CD14-positive monocyte (primary cell): ENCODE measurements at regions not wholly inside any gene's neighbourhood (a gene's known extent, or its start where the extent isn't known, plus 50 kb on each side); places are given as distances from the start of the nearest gene placed in this dataset.
A peak's percentile ranks its signal among the peaks of the same experiment; 100 is the strongest.

Experiments used
- DNase-seq, 3 donors: peaks; one replicate each; pipeline ENCODE4 v3.0.0-alpha.2; 2011 to 2022
- H2AFZ ChIP-seq: 2 replicates; pipeline ENCODE4 v1.6.0; 2012; ENCODE audit warnings: mild to moderate bottlenecking, low read depth, low read length, inconsistent platforms; ENCODE audit not compliant: insufficient read depth, poor library complexity, severe bottlenecking
- H3K27ac ChIP-seq, 2 donors: 1 replicate in 1 of 2; 2 replicates in 1 of 2; pipeline ENCODE4 v1.5.1; 2012 to 2013; ENCODE audit warnings: low read length in 2 of 2, control low read depth in 1 of 2, inconsistent platforms in 1 of 2, low read depth in 1 of 2, mild to moderate bottlenecking in 1 of 2
- H3K27me3 ChIP-seq, 2 donors: one replicate each; pipeline versions ENCODE4 v1.6.0 to v1.6.1; 2011 to 2013; ENCODE audit warnings: low read length in 2 of 2; ENCODE audit not compliant: control insufficient read depth in 2 of 2, insufficient read depth in 2 of 2
- H3K36me3 ChIP-seq, 2 donors: replicated peaks in 1 of 2; 1 replicate in 1 of 2; 2 replicates in 1 of 2; pipeline versions ENCODE4 v1.5.1 to v1.6.1; 2012 to 2013; ENCODE audit warnings: low read length in 2 of 2, control low read depth in 1 of 2, inconsistent platforms in 1 of 2, mild to moderate bottlenecking in 1 of 2; ENCODE audit not compliant: insufficient read depth in 2 of 2, control insufficient read depth in 1 of 2
- H3K4me1 ChIP-seq, 2 donors: 1 replicate in 1 of 2; 2 replicates in 1 of 2; pipeline versions ENCODE4 v1.5.1 to v1.6.1; 2012 to 2013; ENCODE audit warnings: low read length in 2 of 2, control low read depth in 1 of 2, inconsistent platforms in 1 of 2, mild to moderate bottlenecking in 1 of 2, moderate library complexity in 1 of 2; ENCODE audit not compliant: insufficient read depth in 2 of 2, control insufficient read depth in 1 of 2
- H3K4me2 ChIP-seq: replicated peaks from 2 replicates; pipeline ENCODE3; 2012; ENCODE audit warnings: low read length, moderate library complexity, mild to moderate bottlenecking; ENCODE audit not compliant: poor library complexity, severe bottlenecking; ENCODE audit errors: extremely low read depth
- H3K4me3 ChIP-seq, 3 experiments: fragments of 200-600 bp in 1 of 3; sonication (generic) in 1 of 3; replicated peaks in 1 of 3; 1 replicate in 2 of 3; 2 replicates in 1 of 3; pipeline ENCODE4 v1.5.1; 2011 to 2013; ENCODE audit warnings: low read length in 3 of 3, mild to moderate bottlenecking in 3 of 3, control low read depth in 2 of 3, low read depth in 2 of 3, inconsistent platforms in 1 of 3, moderate library complexity in 1 of 3
- H3K79me2 ChIP-seq: 2 replicates; pipeline ENCODE4 v1.6.0; 2012; ENCODE audit warnings: mild to moderate bottlenecking, control low read depth, inconsistent platforms, low read length, moderate library complexity; ENCODE audit not compliant: insufficient read depth
- H3K9ac ChIP-seq: 2 replicates; pipeline ENCODE4 v1.6.0; 2017; ENCODE audit warnings: low read length, mild to moderate bottlenecking; ENCODE audit not compliant: insufficient read depth, poor library complexity, severe bottlenecking
- H3K9me3 ChIP-seq, 2 donors: replicated peaks in 1 of 2; 1 replicate in 1 of 2; 2 replicates in 1 of 2; pipeline versions ENCODE4 v1.5.1 to v1.6.1; 2012 to 2013; ENCODE audit warnings: low read length in 2 of 2, control low read depth in 1 of 2; ENCODE audit not compliant: control insufficient read depth in 1 of 2, insufficient read depth in 1 of 2
- H4K20me1 ChIP-seq: 2 replicates; pipeline ENCODE4 v1.6.0; 2012; ENCODE audit warnings: mild to moderate bottlenecking, low read length, control low read depth, moderate library complexity; ENCODE audit not compliant: insufficient read depth
- H3K27ac Mint-ChIP-seq, 7 donors: one replicate each; pipeline ENCODE4 v1.8.0; 2020; ENCODE audit warnings: mild to moderate bottlenecking in 7 of 7, mixed read lengths in 7 of 7, moderate library complexity in 6 of 7, inconsistent platforms in 2 of 7
- H3K27me3 Mint-ChIP-seq, 3 donors: one replicate each; pipeline ENCODE4 v1.8.0; 2021 to 2022; ENCODE audit warnings: low read depth in 3 of 3, mild to moderate bottlenecking in 3 of 3, mixed read lengths in 3 of 3, moderate library complexity in 3 of 3, inconsistent platforms in 1 of 3
- H3K36me3 Mint-ChIP-seq, 2 donors: one replicate each; pipeline ENCODE4 v1.8.0; 2020; ENCODE audit warnings: mixed read lengths in 2 of 2, inconsistent platforms in 1 of 2, mild to moderate bottlenecking in 1 of 2
- H3K4me1 Mint-ChIP-seq: one replicate; pipeline ENCODE4 v1.8.0; 2020; ENCODE audit warnings: mild to moderate bottlenecking, mixed read lengths
- H3K4me3 Mint-ChIP-seq, 2 donors: one replicate each; pipeline ENCODE4 v1.8.0; 2020; ENCODE audit warnings: mild to moderate bottlenecking in 2 of 2, mixed read lengths in 2 of 2, moderate library complexity in 1 of 2
- H3K9me3 Mint-ChIP-seq, 7 donors: one replicate each; pipeline ENCODE4 v1.8.0; 2020 to 2022; ENCODE audit warnings: mixed read lengths in 7 of 7, mild to moderate bottlenecking in 6 of 7, moderate library complexity in 6 of 7, inconsistent platforms in 2 of 7
- CTCF ChIP-seq: fragments of 200-600 bp; IDR thresholded peaks from one replicate; pipeline ENCODE4 v1.8.0; 2022; ENCODE audit warnings: antibody characterized with exemption, mild to moderate bottlenecking
- WGBS: methylation state at CpG from one replicate; pipeline ENCODE4 v1.1.5; 2013; ENCODE audit warnings: missing lambda C conversion rate; ENCODE audit not compliant: insufficient coverage; 5-methylcytosine and 5-hydroxymethylcytosine counted together
- intact Hi-C, 2 donors: fragments of 100-400 bp; cut with micrococcal nuclease; formaldehyde crosslinking; loops; one replicate each; pipeline versions ENCODE4 v1.15.0 to v1.15.1; 2023

GRCh38 chr22:44610071-44610470 is 91.9 kb upstream of the PRR5 start:
- peak overlapping the region in 1 of 7 donors; percentile 61 for H3K27ac Mint-ChIP-seq
- H3K9me3 Mint-ChIP-seq: peaks cover 23 to 60% (median 53%) of the 10 kb centered on the region in 7 donors
- Histone ChIP-seq H3K36me3 (no peaks in the 10 kb centered on the region), H3K9ac (no peak overlapping the region), H4K20me1 (no peaks in the 10 kb centered on the region), H3K79me2 (no peaks in the 10 kb centered on the region), H3K4me2 (no peak overlapping the region), H3K27me3 (no peaks in the 10 kb centered on the region), H3K27ac (no peak overlapping the region), H2AFZ (no peak overlapping the region), H3K9me3 (peaks cover 52 to 57% of the 10 kb centered on the region in 2 donors), H3K4me1 (peaks cover 15 to 17% of the 10 kb centered on the region in 2 donors), H3K4me3 (no peak overlapping the region)
- no peak for DNase-seq
- peaks cover 14% of the 10 kb centered on the region for H3K4me1 Mint-ChIP-seq
- WGBS: 94% methylated on average over 3 of the region's 8 CpGs
- H3K4me3 Mint-ChIP-seq: no peak overlapping the region
- intact Hi-C loops: no loop called here
- TF ChIP-seq CTCF: no peak
- no peaks in the 10 kb centered on the region for H3K36me3 Mint-ChIP-seq
- peaks cover 4 to 9% (median 5%) of the 10 kb centered on the region in 3 donors for H3K27me3 Mint-ChIP-seq

GRCh38 chr22:44609400-44609988 is 92.5 kb upstream of the PRR5 start:
- no peak overlapping the region for H3K4me3 ChIP-seq
- no peak overlapping the region for H3K9ac ChIP-seq
- H3K27me3 ChIP-seq: no peaks in the 10 kb centered on the region
- DNase-seq: no peak
- H3K79me2 ChIP-seq: no peaks in the 10 kb centered on the region
- no peaks in the 10 kb centered on the region for H3K36me3 ChIP-seq
- no peak overlapping the region for H3K27ac Mint-ChIP-seq
- peaks cover 20 to 23% of the 10 kb centered on the region in 2 donors for H3K4me1 ChIP-seq
- intact Hi-C loops: loop anchor here in 1 of 2 donors (10.0 kb wide), 1 partner anchor 105 kb away; no protein-coding TSS in a partner anchor
- no peak overlapping the region for H2AFZ ChIP-seq
- H3K27me3 Mint-ChIP-seq: peaks cover 4 to 10% (median 5%) of the 10 kb centered on the region in 3 donors
- peaks cover 20% of the 10 kb centered on the region for H3K4me1 Mint-ChIP-seq
- no peak overlapping the region for H3K4me3 Mint-ChIP-seq
- no peak overlapping the region for H3K27ac ChIP-seq
- peaks cover 20 to 54% (median 47%) of the 10 kb centered on the region in 7 donors for H3K9me3 Mint-ChIP-seq
- H4K20me1 ChIP-seq: no peaks in the 10 kb centered on the region
- no peak for TF ChIP-seq CTCF
- no peaks in the 10 kb centered on the region for H3K36me3 Mint-ChIP-seq
- H3K9me3 ChIP-seq: peaks cover 46 to 52% of the 10 kb centered on the region in 2 donors
- no peak overlapping the region for H3K4me2 ChIP-seq
- WGBS: 92% methylated on average over 9 of the region's 12 CpGs
